Fibroblast of pulmonary artery (primary cell): ENCODE measurements at regions not wholly inside any gene's neighbourhood (a gene's known extent, or its start where the extent isn't known, plus 50 kb on each side); places are given as distances from the start of the nearest gene placed in this dataset.
"Not testable (repeated sequence)": the region's sequence is repeated elsewhere in the genome, so short reads cannot be mapped to it uniquely, and the experiment has no call there.

Experiments
- DNase-seq: peaks from one replicate; pipeline ENCODE4 v3.0.0-alpha.2; 2010; ENCODE audit warnings: low read depth
- H3K4me3 ChIP-seq: replicated peaks from 2 replicates; pipeline ENCODE4 v1.5.1; 2011; ENCODE audit warnings: low read depth, mild to moderate bottlenecking, control low read depth, low read length, moderate library complexity
- CTCF ChIP-seq: IDR thresholded peaks from 2 replicates; pipeline ENCODE4 v1.5.1; 2011; ENCODE audit warnings: mild to moderate bottlenecking, control low read depth, low read length, inconsistent platforms; ENCODE audit errors: missing control alignments

DNA sequence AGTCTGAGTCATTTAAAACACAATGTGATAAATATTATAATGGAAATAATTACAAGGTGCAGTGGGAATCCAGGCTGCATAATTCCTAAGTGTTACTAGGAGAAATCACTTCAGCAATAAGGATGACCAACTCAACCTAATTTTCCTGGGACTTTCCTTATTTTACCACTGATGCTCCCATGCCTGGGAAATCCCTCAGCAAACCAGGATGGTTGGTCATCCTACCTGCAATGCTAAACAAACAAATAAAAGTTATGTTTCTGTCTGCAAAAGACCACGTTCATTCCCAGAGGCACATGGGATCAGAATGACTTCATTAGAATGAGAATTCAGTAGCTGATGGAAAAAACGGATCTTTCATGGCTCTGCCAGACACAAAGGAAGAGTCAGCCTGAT is 130.8 kb upstream of the RAP1B start:
- no peak for DNase-seq
- no peak overlapping the region for H3K4me3 ChIP-seq
- TF ChIP-seq CTCF, result no peak

DNA sequence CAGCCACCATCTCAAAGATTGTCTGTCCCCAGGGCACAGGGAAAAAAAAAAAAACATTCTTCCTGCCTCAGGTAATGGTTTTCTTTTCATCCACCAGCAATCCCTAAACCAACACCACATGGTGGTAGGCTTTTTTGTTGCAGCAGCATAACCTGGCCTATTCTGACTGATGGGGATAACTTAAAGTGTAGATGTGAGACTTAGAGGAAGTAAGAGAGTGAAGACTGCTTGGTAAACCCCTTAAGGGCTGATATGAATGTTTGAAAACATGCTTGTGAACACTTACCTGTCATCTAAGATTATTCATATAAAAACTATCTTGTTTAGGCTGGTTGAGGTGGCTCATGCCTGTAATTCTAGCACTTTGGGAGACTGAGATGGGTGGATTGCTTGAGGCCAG is 130.2 kb upstream of the RAP1B start:
- no peak for DNase-seq
- TF ChIP-seq CTCF, result no peak

DNA sequence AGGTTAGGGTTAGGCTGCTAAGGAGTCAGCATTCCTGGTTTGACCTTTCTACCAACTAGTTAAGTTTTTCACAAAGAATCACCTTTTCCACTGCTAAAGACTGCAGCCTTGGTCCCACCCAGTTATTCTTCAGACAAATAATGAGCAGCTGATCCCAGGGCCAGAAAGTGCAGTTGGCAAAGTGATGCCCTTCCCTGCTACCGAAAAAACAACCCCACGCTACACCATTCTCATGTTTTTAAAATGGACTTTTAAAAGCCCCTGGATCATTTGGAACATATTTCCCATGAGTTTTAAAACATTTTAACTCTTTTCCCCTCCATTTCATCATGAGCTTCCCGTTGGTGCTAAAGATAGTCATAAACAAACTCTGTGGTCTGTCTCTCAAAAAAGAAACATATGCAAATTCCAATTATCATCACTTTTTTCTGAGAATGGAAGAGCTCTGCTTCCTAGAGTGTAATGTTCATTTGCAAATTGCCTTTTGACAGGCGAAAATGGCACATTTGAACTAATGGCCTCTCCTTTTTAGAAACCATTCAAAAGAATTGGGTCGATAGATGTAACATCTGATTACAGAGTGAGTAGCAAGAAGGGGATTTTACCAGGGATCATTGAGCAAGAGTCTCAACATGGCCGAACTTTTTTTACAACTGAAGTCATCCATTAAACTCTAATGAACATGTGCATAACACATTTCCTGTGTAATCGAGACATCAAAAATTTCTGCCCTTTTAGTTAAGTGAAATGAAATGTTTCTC is 129.3 kb upstream of the RAP1B start:
- no peak overlapping the region for H3K4me3 ChIP-seq
- TF ChIP-seq CTCF, result no peak
- no peak for DNase-seq

More for the DNA sequence above, 130.2 kb upstream of the RAP1B start:
- H3K4me3 ChIP-seq, result no peak overlapping the region

GRCh38 chr12:68482014-68482413 is 128.7 kb upstream of the RAP1B start:
- no peak overlapping the region for H3K4me3 ChIP-seq
- TF ChIP-seq CTCF, result no peak
- DNase-seq, result no peak

GRCh38 chr12:68482660-68483059 is 128.0 kb upstream of the RAP1B start:
- no peak for TF ChIP-seq CTCF
- DNase-seq, result no peak
- H3K4me3 ChIP-seq, result no peak overlapping the region

DNA sequence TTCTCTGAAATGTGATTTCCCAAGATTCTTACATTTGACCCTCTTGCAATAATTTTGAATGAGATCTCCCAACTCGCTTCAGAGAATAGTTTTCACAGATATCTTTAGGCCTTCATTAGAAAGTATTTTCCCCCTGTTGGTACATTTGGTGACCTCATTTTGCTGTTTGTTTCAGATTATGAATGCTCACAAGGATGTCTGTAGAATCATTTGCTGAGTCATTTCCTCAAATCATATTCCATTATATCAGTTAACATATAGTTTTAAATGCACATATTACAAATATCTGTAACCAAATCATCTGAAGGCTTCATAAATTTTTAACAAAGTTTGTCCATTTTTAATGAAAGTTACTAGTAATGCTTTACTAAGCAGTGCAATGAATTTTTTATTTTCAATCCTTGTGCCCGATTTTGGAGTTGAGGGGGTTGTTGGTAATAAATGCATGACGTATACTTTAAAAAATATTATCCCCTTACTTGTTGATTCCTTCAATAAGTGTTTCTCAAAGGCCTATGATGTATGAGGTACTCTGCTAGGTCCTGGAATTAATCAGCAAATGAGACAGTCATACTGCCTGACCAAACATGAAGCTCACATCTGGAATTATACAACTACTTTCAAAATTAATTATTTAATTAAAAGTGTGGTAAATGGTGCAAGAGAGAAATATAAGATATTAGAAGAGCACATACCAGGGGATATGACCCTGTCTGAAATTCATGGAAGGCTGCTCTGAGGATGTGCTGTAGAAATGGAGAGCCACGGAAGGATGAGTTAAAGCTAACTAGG is 126.9 kb upstream of the RAP1B start:
- H3K4me3 ChIP-seq, result no peak overlapping the region
- DNase-seq, result peak; percentile 70
- no peak for TF ChIP-seq CTCF

- not testable (repeated sequence) for DNase-seq, H3K4me3 ChIP-seq
These were observed 126.1 kb upstream of the RAP1B start for GRCh38 chr12:68484578-68484977.

GRCh38 chr12:68486449-68486848 is 124.2 kb upstream of the RAP1B start:
- not testable (repeated sequence) for H3K4me3 ChIP-seq, DNase-seq
